NT2/D1 (cell line): ENCODE measurements at regions not wholly inside any gene's neighbourhood (a gene's known extent, or its start where the extent isn't known, plus 50 kb on each side); places are given as distances from the start of the nearest gene placed in this dataset.

Source experiments
- SUZ12 ChIP-seq: IDR thresholded peaks from 2 replicates; pipeline ENCODE4 v1.6.1; 2011; ENCODE audit not compliant: insufficient read length, insufficient read depth; ENCODE audit errors: extremely low read depth
- ZNF274 ChIP-seq: IDR thresholded peaks from 2 replicates; pipeline ENCODE4 v1.6.1; 2011; ENCODE audit warnings: mild to moderate bottlenecking, low read depth, low read length

DNA sequence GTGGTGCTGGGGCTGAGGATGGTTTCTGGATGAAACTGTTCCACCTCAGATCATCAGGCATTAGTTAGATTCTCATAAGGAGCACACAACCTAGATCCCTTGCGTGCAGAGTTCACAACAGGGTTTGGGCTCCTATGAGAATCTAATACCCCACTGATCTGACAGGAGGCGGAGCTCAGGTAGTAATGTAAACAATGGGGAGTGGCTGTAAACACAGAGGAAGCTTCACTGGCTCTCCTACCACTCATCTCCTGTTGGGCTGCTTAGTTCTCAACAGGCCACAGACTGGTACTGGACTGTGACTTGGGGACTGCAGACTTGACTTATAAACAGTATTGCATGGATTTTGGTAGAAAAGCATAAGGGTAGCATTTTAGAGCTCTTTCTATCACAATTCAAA, 870.7 kb upstream of the CDH10 start:
- TF ChIP-seq ZNF274 = no peak
- TF ChIP-seq SUZ12 = no peak
